Loucy (cell line): ENCODE measurements at regions not wholly inside any gene's neighbourhood (a gene's known extent, or its start where the extent isn't known, plus 50 kb on each side); places are given as distances from the start of the nearest gene placed in this dataset.
A peak's percentile ranks its signal among the peaks of the same experiment; 100 is the strongest.

Source experiments
- H2AFZ ChIP-seq: fragments of 200-600 bp; sonication (generic); 2 replicates; pipeline ENCODE4 v1.6.0; 2016; ENCODE audit warnings: antibody characterized with exemption, mild to moderate bottlenecking, low read length, moderate library complexity
- H3F3A ChIP-seq: fragments of 200-600 bp; 2 replicates; pipeline ENCODE4 v1.6.0; 2016; ENCODE audit warnings: antibody characterized with exemption, low read depth, mild to moderate bottlenecking
- H3K27me3 ChIP-seq: fragments of 200-600 bp; sonication (generic); 2 replicates; pipeline ENCODE4 v1.6.1; 2014; ENCODE audit warnings: low read length, mild to moderate bottlenecking; ENCODE audit not compliant: insufficient read depth, poor library complexity, severe bottlenecking
- H3K36me3 ChIP-seq: fragments of 200-600 bp; sonication (generic); 2 replicates; pipeline ENCODE4 v1.6.1; 2016; ENCODE audit warnings: low read length; ENCODE audit not compliant: insufficient read depth
- H3K4me1 ChIP-seq: fragments of 200-600 bp; sonication (generic); 2 replicates; pipeline ENCODE4 v1.5.1; 2014; ENCODE audit warnings: low read length, mild to moderate bottlenecking; ENCODE audit not compliant: insufficient read depth, poor library complexity, severe bottlenecking
- H3K4me2 ChIP-seq: fragments of 200-600 bp; sonication (generic); 2 replicates; pipeline ENCODE4 v1.6.0; 2014; ENCODE audit warnings: antibody characterized with exemption, low read length, low read depth, mild to moderate bottlenecking; ENCODE audit not compliant: poor library complexity, severe bottlenecking
- H3K4me3 ChIP-seq: fragments of 200-600 bp; sonication (generic); 2 replicates; pipeline ENCODE4 v1.5.1; 2014; ENCODE audit warnings: low read length, mild to moderate bottlenecking, mixed read lengths; ENCODE audit not compliant: poor library complexity, severe bottlenecking
- H3K79me2 ChIP-seq: fragments of 200-600 bp; sonication (generic); 2 replicates; pipeline ENCODE4 v1.6.1; 2014; ENCODE audit warnings: low read length; ENCODE audit not compliant: insufficient read depth
- H3K9ac ChIP-seq: fragments of 200-600 bp; sonication (generic); 2 replicates; pipeline ENCODE4 v1.6.0; 2014; ENCODE audit warnings: mild to moderate bottlenecking, low read depth, low read length, moderate library complexity; ENCODE audit not compliant: poor library complexity, severe bottlenecking
- H3K9me2 ChIP-seq: fragments of 200-600 bp; sonication (generic); replicated peaks from 2 replicates; pipeline ENCODE4 v1.6.1; 2016; ENCODE audit warnings: low read depth, low read length, mixed read lengths
- H3K9me3 ChIP-seq: fragments of 200-600 bp; sonication (generic); 2 replicates; pipeline ENCODE4 v1.6.1; 2014; ENCODE audit warnings: mild to moderate bottlenecking, antibody characterized with exemption, low read length, low read depth; ENCODE audit not compliant: insufficient read depth
- H4K20me1 ChIP-seq: fragments of 200-600 bp; sonication (generic); 2 replicates; pipeline ENCODE4 v1.6.0; 2014; ENCODE audit warnings: antibody characterized with exemption, low read length, mild to moderate bottlenecking; ENCODE audit not compliant: insufficient read depth, poor library complexity, severe bottlenecking
- EZH2phosphoT487 ChIP-seq: fragments of 200-600 bp; IDR thresholded peaks from 2 replicates; pipeline ENCODE4 v1.6.1; 2018; ENCODE audit warnings: antibody characterized with exemption, mild to moderate bottlenecking, moderate library complexity, borderline replicate concordance
- TF ChIP-seq, protein P1 (sequence below): fragments of 200-600 bp; sonication (generic); conservative IDR thresholded peaks from 2 replicates; pipeline ENCODE4 v1.5.1; 2014; ENCODE audit warnings: mild to moderate bottlenecking, antibody characterized with exemption, low read length

DNA sequence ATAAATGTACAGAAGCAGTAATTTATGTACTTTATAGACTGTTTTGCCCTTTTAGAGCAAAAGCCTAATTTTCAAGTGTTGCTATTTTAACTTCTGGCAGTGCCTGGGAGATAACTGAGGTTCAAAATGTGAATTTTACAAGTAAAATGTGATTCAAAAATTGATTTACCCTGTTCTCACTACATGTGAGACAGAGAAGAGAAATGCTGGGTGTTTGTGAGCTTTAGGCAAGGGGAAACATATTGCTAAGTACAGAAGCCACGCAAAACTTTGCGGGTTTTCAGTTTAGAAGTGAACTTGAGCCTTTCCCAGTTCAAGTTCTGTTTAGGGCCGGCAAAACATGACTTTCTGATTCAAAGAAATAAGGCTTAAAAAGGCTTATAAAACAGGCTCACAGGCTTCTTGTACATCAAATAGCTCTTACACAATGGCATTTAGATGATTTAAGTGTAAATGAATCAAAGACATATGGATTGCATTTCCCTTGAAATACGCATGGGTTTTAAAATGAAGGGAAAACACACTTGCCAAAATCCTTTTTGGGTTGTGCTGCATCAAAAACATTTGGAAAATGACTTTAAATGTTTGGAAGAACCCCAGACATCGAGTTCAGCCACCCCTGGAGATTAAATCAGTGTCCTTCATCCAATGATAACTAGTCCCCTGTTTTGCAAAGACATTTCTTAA, 370.8 kb upstream of the MEF2C start:
- Histone ChIP-seq H3K79me2 (no peaks in the 10 kb centered on the region), H3F3A (no peaks in the 10 kb centered on the region), H3K9me3 (no peaks in the 10 kb centered on the region), H3K27me3 (no peaks in the 10 kb centered on the region), H3K4me2 (no peak overlapping the region), H3K36me3 (no peaks in the 10 kb centered on the region), H3K4me1 (peaks cover 5% of the 10 kb centered on the region), H3K9ac (no peak overlapping the region), H3K4me3 (no peak overlapping the region), H3K9me2 (no peaks in the 10 kb centered on the region), H4K20me1 (no peaks in the 10 kb centered on the region), H2AFZ (no peak overlapping the region)
- no peak for TF ChIP-seq EZH2phosphoT487
- TF ChIP-seq, protein P1, sequence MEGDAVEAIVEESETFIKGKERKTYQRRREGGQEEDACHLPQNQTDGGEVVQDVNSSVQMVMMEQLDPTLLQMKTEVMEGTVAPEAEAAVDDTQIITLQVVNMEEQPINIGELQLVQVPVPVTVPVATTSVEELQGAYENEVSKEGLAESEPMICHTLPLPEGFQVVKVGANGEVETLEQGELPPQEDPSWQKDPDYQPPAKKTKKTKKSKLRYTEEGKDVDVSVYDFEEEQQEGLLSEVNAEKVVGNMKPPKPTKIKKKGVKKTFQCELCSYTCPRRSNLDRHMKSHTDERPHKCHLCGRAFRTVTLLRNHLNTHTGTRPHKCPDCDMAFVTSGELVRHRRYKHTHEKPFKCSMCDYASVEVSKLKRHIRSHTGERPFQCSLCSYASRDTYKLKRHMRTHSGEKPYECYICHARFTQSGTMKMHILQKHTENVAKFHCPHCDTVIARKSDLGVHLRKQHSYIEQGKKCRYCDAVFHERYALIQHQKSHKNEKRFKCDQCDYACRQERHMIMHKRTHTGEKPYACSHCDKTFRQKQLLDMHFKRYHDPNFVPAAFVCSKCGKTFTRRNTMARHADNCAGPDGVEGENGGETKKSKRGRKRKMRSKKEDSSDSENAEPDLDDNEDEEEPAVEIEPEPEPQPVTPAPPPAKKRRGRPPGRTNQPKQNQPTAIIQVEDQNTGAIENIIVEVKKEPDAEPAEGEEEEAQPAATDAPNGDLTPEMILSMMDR = no peak

DNA sequence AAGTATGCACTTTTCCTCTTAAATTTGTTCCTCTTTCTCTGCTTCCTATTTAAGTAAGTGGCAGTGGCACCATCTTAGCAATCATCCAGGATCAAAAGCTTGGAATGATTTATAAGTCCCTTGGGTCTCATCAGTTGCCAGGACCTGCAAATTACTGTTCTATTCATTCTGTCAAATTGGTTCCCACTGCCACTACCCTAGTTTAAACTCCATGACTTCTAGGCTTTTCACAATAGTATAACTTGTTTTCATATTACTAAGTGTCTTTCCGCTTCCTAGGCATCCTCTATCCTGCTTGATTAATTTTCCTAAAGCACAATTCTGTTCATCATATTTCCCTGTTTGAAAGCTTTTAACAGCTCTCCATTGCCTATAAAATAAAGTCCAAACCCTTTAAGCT, 363.9 kb upstream of the MEF2C start:
- Histone ChIP-seq H3F3A (no peaks in the 10 kb centered on the region), H3K9me3 (no peaks in the 10 kb centered on the region), H3K4me1 (peaks cover 16% of the 10 kb centered on the region), H3K9me2 (no peaks in the 10 kb centered on the region), H3K4me2 (peak overlapping the region; percentile 42), H3K27me3 (no peaks in the 10 kb centered on the region), H3K4me3 (no peak overlapping the region), H3K36me3 (no peaks in the 10 kb centered on the region), H3K79me2 (no peaks in the 10 kb centered on the region), H4K20me1 (no peaks in the 10 kb centered on the region), H2AFZ (no peak overlapping the region), H3K9ac (no peak overlapping the region)
- TF ChIP-seq, protein P1 = no peak
- no peak for TF ChIP-seq EZH2phosphoT487

DNA sequence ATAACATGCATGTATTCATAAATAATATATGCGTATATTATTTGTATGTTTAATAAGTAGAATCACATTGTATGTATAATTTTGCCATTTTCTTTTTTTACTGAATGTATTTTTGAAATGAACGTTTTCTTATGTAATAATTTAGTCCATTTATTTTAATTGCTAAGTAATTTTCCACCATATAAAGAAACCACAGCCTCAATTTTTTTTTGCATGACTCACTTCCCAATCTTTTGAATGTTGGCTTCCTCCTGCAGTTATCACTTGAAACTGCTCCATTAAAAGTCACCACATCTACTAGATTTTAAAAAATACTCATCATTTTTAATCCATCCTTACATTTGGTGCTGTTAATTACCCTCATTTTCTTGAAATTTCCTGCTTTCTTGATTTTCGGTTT, 363.3 kb upstream of the MEF2C start:
- no peaks in the 10 kb centered on the region for H4K20me1 ChIP-seq
- TF ChIP-seq, protein P1 = no peak
- no peak for TF ChIP-seq EZH2phosphoT487
- H3K4me1 ChIP-seq = peaks cover 16% of the 10 kb centered on the region
- H3K9me2 ChIP-seq = no peaks in the 10 kb centered on the region
- no peaks in the 10 kb centered on the region for H3K36me3 ChIP-seq
- H3K27me3 ChIP-seq = no peaks in the 10 kb centered on the region
- H3K9me3 ChIP-seq = no peaks in the 10 kb centered on the region
- no peak overlapping the region for H3K9ac ChIP-seq
- H3K4me3 ChIP-seq = no peak overlapping the region
- peak overlapping the region; percentile 42 for H3K4me2 ChIP-seq
- H3K79me2 ChIP-seq = no peaks in the 10 kb centered on the region
- no peak overlapping the region for H2AFZ ChIP-seq
- no peaks in the 10 kb centered on the region for H3F3A ChIP-seq
